ENCODE measurements at regions not wholly inside any gene's neighbourhood (a gene's known extent, or its start where the extent isn't known, plus 50 kb on each side); places are given as distances from the start of the nearest gene placed in this dataset.

GRCh38 chr2:12953596-12953995 is 236.9 kb downstream of the TRIB2 start:
- no peak for TF ChIP-seq POLR2A (IDR thresholded peaks at IDR 0.05)
- no peak for TF ChIP-seq CTCF (IDR thresholded peaks at IDR 0.05)

Measured in Peyer's patch (tissue), 4 donors.